A673 (cell line): ENCODE measurements at regions not wholly inside any gene's neighbourhood (a gene's known extent, or its start where the extent isn't known, plus 50 kb on each side); places are given as distances from the start of the nearest gene placed in this dataset.

ENCODE experiments used
- BruUV-seq: library from RNA; stranded (reverse); fragments of 400-500 nt; replicated peaks from 2 replicates; lab custom pipeline; 2021; lab: Mats Ljungman, UMichigan
- CTCF ChIA-PET: fragments of 300-600 bp; sonication (Branson Sonifier 250); formaldehyde crosslinking; loops from one replicate; lab custom pipeline; 2022; ENCODE audit warnings: antibody characterized with exemption; lab: Charles Lee
- POLR2A ChIA-PET: fragments of 300-600 bp; sonication (Branson Sonifier 250); formaldehyde crosslinking; loops from one replicate; lab custom pipeline; 2022; ENCODE audit warnings: antibody characterized with exemption; ENCODE audit not compliant: low non-redundant PET; lab: Charles Lee
- DNase-seq: peaks from one replicate; pipeline ENCODE4 v3.0.0-alpha.2; 2015; ENCODE audit warnings: low spot score
- H3K27ac ChIP-seq: fragments of 200-600 bp; sonication (generic); 2 replicates; pipeline ENCODE4 v1.5.1; 2016; ENCODE audit warnings: mixed run types, low read depth, mild to moderate bottlenecking, mixed read lengths, antibody characterized with exemption, low read length; ENCODE audit not compliant: poor library complexity, severe bottlenecking
- H3K27me3 ChIP-seq: fragments of 200-600 bp; sonication (generic); replicated peaks from 2 replicates; pipeline ENCODE4 v1.6.1; 2017; ENCODE audit warnings: mixed run types, low read depth, mild to moderate bottlenecking, mixed read lengths, antibody characterized with exemption, low read length; ENCODE audit not compliant: insufficient read depth, poor library complexity
- H3K36me3 ChIP-seq: fragments of 200-600 bp; sonication (generic); 2 replicates; pipeline ENCODE4 v1.6.1; 2016; ENCODE audit warnings: mixed run types, mild to moderate bottlenecking, mixed read lengths, antibody characterized with exemption, low read length; ENCODE audit not compliant: insufficient read depth, poor library complexity, severe bottlenecking
- H3K4me1 ChIP-seq: fragments of 200-600 bp; sonication (generic); 2 replicates; pipeline ENCODE4 v1.6.1; 2017; ENCODE audit warnings: mixed run types, mild to moderate bottlenecking, mixed read lengths, antibody characterized with exemption, low read length; ENCODE audit not compliant: insufficient read depth, poor library complexity, severe bottlenecking
- H3K4me3 ChIP-seq: fragments of 200-600 bp; sonication (generic); 2 replicates; pipeline ENCODE4 v1.5.1; 2016; ENCODE audit warnings: low read depth, mixed run types, mild to moderate bottlenecking, mixed read lengths, low read length; ENCODE audit not compliant: poor library complexity, severe bottlenecking
- H3K9me3 ChIP-seq: fragments of 200-600 bp; sonication (generic); 2 replicates; pipeline ENCODE4 v1.6.1; 2016; ENCODE audit warnings: mixed run types, low read depth, mild to moderate bottlenecking, mixed read lengths, antibody characterized with exemption, low read length; ENCODE audit not compliant: poor library complexity, severe bottlenecking
- CTCF ChIP-seq: fragments of 300-800, 200-600 bp; sonication (generic); conservative IDR thresholded peaks from 2 replicates; pipeline ENCODE4 v1.5.1; 2017; ENCODE audit warnings: low read depth, mild to moderate bottlenecking, antibody characterized with exemption, low read length, moderate library complexity, mixed read lengths
- EZH2 ChIP-seq: fragments of 200-600 bp; sonication (generic); IDR thresholded peaks from 2 replicates; pipeline ENCODE4 v1.6.1; 2017; ENCODE audit warnings: borderline replicate concordance, low read depth, mild to moderate bottlenecking, mixed read lengths, antibody characterized with exemption, low read length; ENCODE audit not compliant: poor library complexity, severe bottlenecking
- intact Hi-C: fragments of 100-400 bp; cut with micrococcal nuclease; formaldehyde crosslinking; loops from one replicate; pipeline ENCODE4 v1.10.0; 2022; ENCODE audit not compliant: unreplicated experiment

DNA sequence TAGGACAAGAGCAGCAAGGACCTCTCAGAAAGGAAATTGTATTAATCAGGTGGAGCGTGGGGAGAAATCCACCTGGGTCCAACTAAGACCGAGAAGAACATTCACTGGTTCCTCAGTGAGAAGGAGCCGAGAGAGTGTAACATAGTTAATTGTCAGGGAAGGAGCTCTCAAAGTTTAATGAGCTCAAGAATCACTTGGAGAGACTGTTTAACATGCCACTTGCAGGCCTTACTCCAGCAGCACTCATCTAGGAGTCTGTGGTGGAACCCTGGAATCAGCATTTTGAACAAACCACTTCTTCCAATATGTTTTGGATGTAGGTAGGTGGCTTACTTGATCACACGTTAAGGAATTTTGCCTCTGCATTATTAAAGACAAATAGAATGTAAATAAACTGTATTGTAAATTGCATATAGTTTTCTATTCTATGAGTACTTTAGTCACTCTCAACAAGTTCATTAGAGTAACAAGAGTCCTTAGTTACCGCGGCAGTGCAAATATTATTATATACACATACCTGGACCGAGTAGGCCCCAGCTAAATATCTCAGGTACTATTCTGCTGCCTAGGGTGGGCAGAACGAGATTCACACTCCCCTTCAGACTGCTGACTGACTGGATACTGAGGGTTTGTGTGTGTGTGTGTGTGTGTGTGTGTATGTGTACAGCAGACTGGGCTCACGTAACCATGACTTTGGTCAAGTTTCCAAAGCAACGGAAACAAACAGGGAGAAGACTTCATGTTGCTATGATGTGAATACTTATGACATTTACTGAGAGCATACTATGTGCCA is 203.2 kb upstream of the USP24 start:
- Histone ChIP-seq H3K27ac (no peak overlapping the region), H3K4me3 (no peak overlapping the region), H3K4me1 (no peaks in the 10 kb centered on the region), H3K27me3 (no peaks in the 10 kb centered on the region), H3K9me3 (no peaks in the 10 kb centered on the region), H3K36me3 (no peaks in the 10 kb centered on the region)
- ChIA-PET POLR2A (no interaction called here), CTCF (no interaction called here)
- intact Hi-C loops, result no loop called here
- BruUV-seq, result no TSS peak
- DNase-seq, result no peak
- TF ChIP-seq CTCF (no peak), EZH2 (no peak)

DNA sequence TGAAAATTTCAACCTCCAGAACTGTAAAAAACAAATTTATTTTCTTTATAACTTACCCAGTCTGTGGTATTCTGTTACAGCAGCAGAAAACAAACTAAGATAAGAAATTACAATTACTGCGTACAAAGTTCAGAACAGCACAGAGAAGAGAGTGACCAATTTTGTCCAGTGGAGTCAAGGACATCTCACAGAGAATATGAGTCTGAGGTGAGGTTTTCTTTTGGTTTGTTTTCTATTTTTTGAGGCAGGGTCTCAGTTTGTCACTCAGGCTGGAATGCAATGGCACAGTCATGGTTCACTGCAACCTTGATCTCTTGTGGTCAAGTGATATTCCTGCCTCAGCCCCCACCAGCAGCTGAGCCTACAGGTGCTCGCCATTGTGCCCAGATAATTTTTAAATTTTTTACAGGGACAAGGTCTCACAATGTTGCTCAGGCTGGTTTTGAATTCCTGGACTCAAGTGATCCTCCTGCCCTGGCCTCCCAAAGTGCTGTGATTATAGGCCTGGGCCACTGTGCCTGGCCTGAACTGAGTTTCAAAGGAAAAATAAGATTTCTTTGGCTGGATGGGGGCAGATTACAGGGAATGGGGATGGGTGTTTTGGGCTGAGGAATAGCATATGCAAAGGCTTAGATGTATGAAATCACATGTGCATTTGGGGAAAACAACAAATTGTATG is 201.1 kb upstream of the USP24 start:
- no peaks in the 10 kb centered on the region for H3K36me3 ChIP-seq

GRCh38 chr1:55413286-55413685 is 198.1 kb upstream of the USP24 start:
- TF ChIP-seq CTCF (no peak), EZH2 (no peak)
- intact Hi-C loops, result no loop called here
- Histone ChIP-seq H3K27ac (no peak overlapping the region), H3K27me3 (no peaks in the 10 kb centered on the region), H3K4me1 (no peaks in the 10 kb centered on the region), H3K36me3 (no peaks in the 10 kb centered on the region), H3K4me3 (no peak overlapping the region), H3K9me3 (no peaks in the 10 kb centered on the region)
- POLR2A ChIA-PET, result no interaction called here
- no peak for DNase-seq
- CTCF ChIA-PET, result no interaction called here
- BruUV-seq, result no TSS peak

More for the DNA sequence above, 201.1 kb upstream of the USP24 start:
- ChIA-PET POLR2A (no interaction called here), CTCF (no interaction called here)
- Histone ChIP-seq H3K27me3 (no peaks in the 10 kb centered on the region), H3K4me1 (no peaks in the 10 kb centered on the region), H3K27ac (no peak overlapping the region), H3K4me3 (no peak overlapping the region), H3K9me3 (no peaks in the 10 kb centered on the region)
- intact Hi-C loops, result no loop called here
- DNase-seq, result no peak
- BruUV-seq, result no TSS peak
- TF ChIP-seq EZH2, result no peak
- no peak for TF ChIP-seq CTCF
